ENCODE measurements at regions not wholly inside any gene's neighbourhood (a gene's known extent, or its start where the extent isn't known, plus 50 kb on each side); places are given as distances from the start of the nearest gene placed in this dataset.

DNA sequence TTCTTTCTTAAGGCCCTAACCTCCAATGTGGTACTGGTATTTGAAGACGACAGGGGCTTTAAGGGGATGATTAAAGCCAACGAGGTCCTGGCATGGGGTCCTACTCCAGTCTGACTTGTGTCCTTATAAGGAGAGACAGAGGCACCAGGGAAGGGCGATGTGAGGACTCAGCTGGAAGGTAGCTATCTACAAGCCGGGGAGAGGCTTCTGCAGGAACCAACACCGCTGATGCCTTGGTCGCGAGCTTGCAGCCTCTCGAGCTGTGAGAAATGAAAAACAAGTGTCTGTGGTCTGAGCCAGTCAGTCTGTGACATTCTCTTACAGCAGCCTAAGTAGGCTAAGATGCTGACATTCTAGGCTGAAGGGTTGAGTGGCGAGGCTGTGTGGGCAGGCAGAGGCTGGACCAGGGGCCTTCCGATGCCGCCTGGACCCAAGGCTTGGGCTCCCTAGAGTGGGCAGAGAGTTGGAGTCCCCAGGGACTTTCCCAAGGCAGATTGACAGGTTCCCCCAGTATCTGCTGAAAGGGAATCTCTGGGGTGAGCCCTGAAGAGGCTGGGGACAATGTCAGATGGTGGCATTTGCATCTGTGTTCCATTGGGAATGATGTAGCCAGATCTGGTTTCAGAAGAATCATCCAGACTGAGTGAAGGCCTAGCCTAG is 322.9 kb upstream of the HS6ST1 start:
- Histone ChIP-seq H3K4me3 (no peak overlapping the region), H3K4me1 (no peaks in the 10 kb centered on the region), H3K9me3 (replicated peaks) (no peaks in the 10 kb centered on the region), H3K27me3 (ENCODE audit: low read depth) (no peaks in the 10 kb centered on the region), H3K36me3 (no peaks in the 10 kb centered on the region), H3K27ac (replicated peaks) (no peak overlapping the region)
- TF ChIP-seq CTCF (IDR thresholded peaks at IDR 0.05; ENCODE audit: borderline replicate concordance): no peak
- no peak for DNase-seq
- intact Hi-C loops (cut with micrococcal nuclease): no loop called here

- H3K36me3 ChIP-seq: no peaks in the 10 kb centered on the region
- intact Hi-C loops (cut with micrococcal nuclease): no loop called here
- H3K4me1 ChIP-seq: no peaks in the 10 kb centered on the region
- DNase-seq: no peak
- H3K4me3 ChIP-seq: no peak overlapping the region
- H3K27me3 ChIP-seq (ENCODE audit: low read depth): no peaks in the 10 kb centered on the region
- no peak for TF ChIP-seq CTCF (IDR thresholded peaks at IDR 0.05; ENCODE audit: borderline replicate concordance)
- H3K9me3 ChIP-seq (replicated peaks): no peaks in the 10 kb centered on the region
- no peak overlapping the region for H3K27ac ChIP-seq (replicated peaks)
Observed at GRCh38 chr2:128642316-128642715, 323.6 kb upstream of the HS6ST1 start.

- intact Hi-C loops (cut with micrococcal nuclease): no loop called here
- no peak overlapping the region for H3K4me3 ChIP-seq
- H3K27ac ChIP-seq (replicated peaks): no peak overlapping the region
- DNase-seq: no peak
- H3K27me3 ChIP-seq (ENCODE audit: low read depth): no peaks in the 10 kb centered on the region
- H3K4me1 ChIP-seq: no peaks in the 10 kb centered on the region
- no peaks in the 10 kb centered on the region for H3K36me3 ChIP-seq
- no peak for TF ChIP-seq CTCF (IDR thresholded peaks at IDR 0.05; ENCODE audit: borderline replicate concordance)
- H3K9me3 ChIP-seq (replicated peaks): no peaks in the 10 kb centered on the region
Observed at GRCh38 chr2:128642821-128643220, 324.2 kb upstream of the HS6ST1 start.

DNA sequence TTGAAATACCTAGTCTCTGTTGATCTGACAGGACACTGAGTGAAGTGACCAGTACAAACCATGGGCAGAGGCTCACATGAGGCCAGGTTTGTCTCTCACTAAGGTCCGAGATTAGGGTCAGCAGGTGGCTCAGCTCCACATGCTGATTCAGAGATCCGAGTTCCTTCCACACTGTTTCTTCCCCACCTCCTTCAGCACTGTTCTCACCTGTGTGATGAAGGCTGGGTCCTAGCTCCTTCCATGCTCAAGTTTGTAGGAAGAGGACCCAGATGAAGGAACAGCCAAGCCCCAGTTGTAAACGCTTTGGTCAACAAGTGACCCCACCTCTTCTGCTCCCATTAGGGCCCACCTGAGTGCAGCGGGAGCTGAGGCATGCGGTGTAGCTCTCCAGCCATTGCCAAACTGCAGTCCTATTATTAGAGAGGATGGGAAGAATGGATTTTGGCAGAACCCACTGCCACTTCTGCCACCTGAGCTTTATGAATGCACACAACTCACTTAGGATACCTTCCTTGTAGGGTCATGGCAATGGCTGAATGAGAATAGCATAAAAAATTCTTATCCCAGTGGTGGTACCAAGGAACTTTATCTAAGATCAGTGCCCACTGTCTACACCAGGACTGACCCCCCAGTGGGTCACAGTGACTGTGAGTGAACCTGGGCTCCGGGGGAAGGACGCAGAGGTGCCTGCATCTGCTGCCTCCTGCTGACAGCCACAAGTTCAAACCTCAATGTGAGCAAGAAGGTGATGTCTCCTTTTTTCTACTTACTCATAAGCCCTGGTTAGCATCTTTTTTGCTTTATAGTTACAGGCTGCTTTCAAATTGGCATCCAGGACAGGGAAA is 324.8 kb upstream of the HS6ST1 start:
- Histone ChIP-seq H3K27ac (replicated peaks) (no peak overlapping the region), H3K36me3 (no peaks in the 10 kb centered on the region), H3K4me3 (no peak overlapping the region), H3K4me1 (no peaks in the 10 kb centered on the region), H3K27me3 (ENCODE audit: low read depth) (no peaks in the 10 kb centered on the region), H3K9me3 (replicated peaks) (no peaks in the 10 kb centered on the region)
- intact Hi-C loops (cut with micrococcal nuclease): no loop called here
- no peak for DNase-seq
- TF ChIP-seq CTCF (IDR thresholded peaks at IDR 0.05; ENCODE audit: borderline replicate concordance): no peak

- Histone ChIP-seq H3K36me3 (no peaks in the 10 kb centered on the region), H3K27ac (replicated peaks) (no peak overlapping the region), H3K9me3 (replicated peaks) (no peaks in the 10 kb centered on the region), H3K27me3 (ENCODE audit: low read depth) (no peaks in the 10 kb centered on the region), H3K4me3 (no peak overlapping the region), H3K4me1 (no peaks in the 10 kb centered on the region)
- no peak for DNase-seq
- intact Hi-C loops (cut with micrococcal nuclease): no loop called here
- no peak for TF ChIP-seq CTCF (IDR thresholded peaks at IDR 0.05; ENCODE audit: borderline replicate concordance)
Observed at GRCh38 chr2:128644156-128644555, 325.5 kb upstream of the HS6ST1 start.

Measured in left ventricle myocardium inferior (tissue), 1 donor.